Vagina (tissue), 2 donors: ENCODE measurements at regions not wholly inside any gene's neighbourhood (a gene's known extent, or its start where the extent isn't known, plus 50 kb on each side); places are given as distances from the start of the nearest gene placed in this dataset.

Experiments used
- CTCF ChIP-seq, 3 experiments: fragments of 450-650 bp in 2 of 3; fragments of 200-600 bp in 1 of 3; sonication (generic) in 1 of 3; IDR thresholded peaks; one replicate each; pipeline ENCODE4 v1.5.1; 2017 to 2019; ENCODE audit warnings: antibody characterized with exemption in 3 of 3, mild to moderate bottlenecking in 2 of 3, moderate library complexity in 2 of 3
- POLR2A ChIP-seq, 2 donors: fragments of 450-650 bp; IDR thresholded peaks; one replicate each; pipeline ENCODE4 v1.6.1; 2017; ENCODE audit warnings: antibody characterized with exemption in 2 of 2, mild to moderate bottlenecking in 2 of 2, moderate library complexity in 2 of 2

GRCh38 chr21:41045534-41046268, 122.3 kb upstream of the BACE2 start:
- TF ChIP-seq CTCF (IDR thresholded peaks at IDR 0.05), result no peak
- no peak for TF ChIP-seq POLR2A (IDR thresholded peaks at IDR 0.05)
